Heart right ventricle (tissue), 16 donors: ENCODE measurements at regions not wholly inside any gene's neighbourhood (a gene's known extent, or its start where the extent isn't known, plus 50 kb on each side); places are given as distances from the start of the nearest gene placed in this dataset.
A peak's percentile ranks its signal among the peaks of the same experiment; 100 is the strongest.
"Not testable (repeated sequence)": the region's sequence is repeated elsewhere in the genome, so short reads cannot be mapped to it uniquely, and the experiment has no call there.

Source experiments
- ATAC-seq, 8 donors: fragments of 200-7000 bp; cut with Tn5 transposase; one replicate each; pipeline ENCODE4 v1.9.1; 2020; ENCODE audit warnings: mild to moderate bottlenecking in 8 of 8, moderate library complexity in 8 of 8, moderate number of reproducible peaks in 1 of 8
- DNase-seq, 2 donors: peaks; one replicate each; pipeline ENCODE4 v3.0.0-alpha.2; 2020
- H3K27ac ChIP-seq, 10 donors: fragments of 200-600 bp; sonication (generic) in 2 of 10; one replicate each; pipeline versions ENCODE4 v1.5.0 to v1.8.0; 2020 to 2022; ENCODE audit warnings: mild to moderate bottlenecking in 3 of 10
- H3K27me3 ChIP-seq, 7 donors: fragments of 200-600 bp; one replicate each; pipeline ENCODE4 v1.8.0; 2021 to 2022; ENCODE audit warnings: mild to moderate bottlenecking in 2 of 7
- H3K36me3 ChIP-seq, 9 donors: fragments of 200-600 bp; sonication (generic) in 1 of 9; one replicate each; pipeline versions ENCODE4 v1.5.0 to v1.8.0; 2020 to 2022; ENCODE audit warnings: mild to moderate bottlenecking in 2 of 9
- H3K4me1 ChIP-seq, 9 donors: fragments of 200-600 bp; sonication (generic) in 1 of 9; one replicate each; pipeline versions ENCODE4 v1.5.0 to v1.8.0; 2020 to 2022; ENCODE audit warnings: mild to moderate bottlenecking in 4 of 9
- H3K4me3 ChIP-seq, 10 donors: fragments of 200-600 bp; sonication (generic) in 2 of 10; one replicate each; pipeline versions ENCODE4 v1.5.0 to v1.8.0; 2020 to 2022; ENCODE audit warnings: mild to moderate bottlenecking in 7 of 10, moderate library complexity in 2 of 10
- H3K9me3 ChIP-seq, 11 donors: fragments of 200-600 bp in 10 of 11; sonication (generic) in 2 of 11; one replicate each; pipeline versions ENCODE4 v1.5.0 to v1.8.0; 2013 to 2022; ENCODE audit warnings: mild to moderate bottlenecking in 2 of 11, control low read depth in 1 of 11, moderate library complexity in 1 of 11
- WGBS, 2 donors: extraction: QIAGEN DNeasy Blood & Tissue Kit; methylation state at CpG; one replicate each; pipeline ENCODE4 v1.1.7; 2013; ENCODE audit warnings: inconsistent platforms in 1 of 2; 5-methylcytosine and 5-hydroxymethylcytosine counted together
- intact Hi-C, 10 donors: fragments of 100-400 bp; cut with DNase I; formaldehyde crosslinking; loops; one replicate each; pipeline versions ENCODE4 v1.11.1 to v1.14.2; 2022
- donor health status: Arrhythmogenic right ventricular cardiomyopathy.
- donor health status: ischemic (EF 13 %, LVEDD 7.1; RV severe dilation, severe dysfunction).
- donor health status: healthy with polysubstance abuse.
- donor health status: DM: no; HTN: yes; CAD: no.
- donor health status: DM: no; HTN: no; CAD: no.
- donor health status: ischemic (EF 25% LVEDD 6.9; RV normal size, moderate dysfunction).
- donor health status: ischemic (EF 25% LVEDD 5.7; RV mildly dilated, moderate dysfunction).
- donor health status: healthy.
- donor health status: DM: yes; HTN: yes; CAD: no.
- donor health status: Ischemic cardiomyopathy.
- donor health status: ischemic (EF 35%, LVEDD 5.7; RV mildly dilated, moderate dysfunction).
- donor health status: nonischemic (EF 11% LVEDD 7.7; RV severe dilation, severe dysfunction).
- donor health status: DM: yes; HTN: yes; CAD: no.
- donor health status: PGD.
- donor health status: ischemic (EF 29% LVEDD 5.4; RV normal size, mild dysfunction).
- donor health status: nonischemic (EF 23%, LVEDD 6.1; RV moderate dilation, normal function).

DNA sequence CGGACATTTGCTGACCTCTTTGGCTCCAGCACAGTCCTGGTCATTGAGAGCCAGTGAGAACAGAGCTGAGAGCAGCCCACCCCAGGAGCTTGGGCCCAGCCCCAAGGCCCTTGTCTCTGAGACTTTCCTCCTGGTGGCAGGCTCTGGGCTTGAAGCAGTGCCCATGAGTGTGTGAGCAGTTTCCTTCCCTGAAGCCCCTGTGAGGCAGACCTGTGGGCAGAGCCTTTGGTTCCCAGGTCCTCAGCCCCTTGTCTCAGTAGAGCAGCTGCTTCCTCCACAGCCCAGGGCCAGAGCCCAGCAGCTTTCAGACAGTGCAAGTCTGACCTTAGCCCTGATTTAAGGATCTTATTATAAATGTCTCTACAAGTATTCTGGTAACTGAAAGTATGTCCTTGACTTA lies 1185.0 kb downstream of the RPIA start:
- peak in 1 of 8 donors; percentile 30 for ATAC-seq
- H3K4me3 ChIP-seq, intact Hi-C loops, DNase-seq, H3K36me3 ChIP-seq, H3K9me3 ChIP-seq, H3K27me3 ChIP-seq, H3K4me1 ChIP-seq, H3K27ac ChIP-seq: not testable (repeated sequence)
- no CpG with 5 or more reads among the region's 1 CpG for WGBS, 2 donors

DNA sequence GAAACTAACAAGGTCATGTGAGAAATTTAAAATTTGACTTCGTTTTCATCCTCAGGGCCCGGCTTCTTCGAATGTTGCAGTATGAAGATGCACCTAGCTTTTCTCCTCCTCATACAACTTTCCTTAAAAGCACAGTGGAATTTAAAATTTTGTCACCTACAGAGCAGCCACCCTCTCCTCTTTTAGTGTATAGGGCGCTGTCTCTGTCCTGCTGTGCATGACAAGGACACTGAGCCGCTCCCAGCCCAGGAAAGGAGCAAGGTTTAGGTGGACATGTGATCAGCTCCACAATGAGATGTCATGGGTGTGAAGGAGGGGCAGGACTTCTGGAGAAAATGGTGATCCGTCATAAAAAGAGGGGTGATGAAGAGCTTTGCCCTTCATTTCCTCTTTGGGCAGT lies 1185.4 kb downstream of the RPIA start:
- H3K4me3 ChIP-seq, DNase-seq, H3K9me3 ChIP-seq, H3K27ac ChIP-seq, H3K4me1 ChIP-seq, intact Hi-C loops, H3K27me3 ChIP-seq, H3K36me3 ChIP-seq, ATAC-seq: not testable (repeated sequence)
- 55 to 67% methylated on average over 6 of the region's 6 CpGs for WGBS, 2 donors

DNA sequence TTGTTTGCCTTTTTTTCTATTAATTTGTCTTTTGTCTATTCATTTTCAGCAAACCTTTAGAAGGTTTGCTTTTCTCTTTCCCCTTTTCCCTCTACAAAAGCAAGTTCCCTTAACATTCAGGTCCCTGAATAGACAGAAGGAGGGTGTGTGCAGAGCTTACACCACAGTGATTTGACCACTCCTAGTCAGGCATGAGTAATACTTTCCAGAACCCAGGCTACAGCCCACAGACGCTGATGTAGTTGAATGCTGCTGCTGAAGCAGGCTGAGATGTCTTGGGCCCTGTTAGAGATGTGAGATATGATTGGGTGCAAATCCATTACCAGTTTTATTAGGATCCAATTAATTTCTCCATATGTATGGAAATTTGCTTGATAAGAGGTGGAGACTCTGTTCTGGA lies 1191.4 kb downstream of the RPIA start:
- ATAC-seq, intact Hi-C loops: not testable (repeated sequence)
- 32 to 36% methylated on average over 1 of the region's 1 CpG for WGBS, 2 donors

DNA sequence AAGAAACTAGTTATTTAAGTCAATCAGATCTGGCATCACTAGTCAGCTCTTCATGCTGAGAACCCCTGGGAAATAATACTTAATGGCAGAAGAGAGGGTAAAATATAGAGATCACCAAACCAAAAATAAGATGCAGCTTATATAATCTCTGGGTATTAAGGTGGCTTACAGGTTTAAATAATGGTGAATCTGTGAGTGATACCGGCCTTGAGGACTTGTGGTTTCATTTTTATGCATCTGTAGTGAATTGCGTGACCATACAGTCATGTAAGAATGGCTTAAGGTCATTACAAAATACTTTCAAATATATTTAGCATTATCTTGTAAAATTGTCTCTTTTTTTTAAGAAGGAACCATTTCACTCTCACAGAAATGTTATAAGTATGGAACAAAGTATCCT lies 1192.2 kb downstream of the RPIA start:
- ATAC-seq, H3K36me3 ChIP-seq: not testable (repeated sequence)
- WGBS, 2 donors, result 63 to 65% methylated on average over 1 to 2 of the region's 2 CpGs

More for the DNA sequence above, 1191.4 kb downstream of the RPIA start:
- H3K36me3 ChIP-seq, DNase-seq, H3K4me1 ChIP-seq, H3K27ac ChIP-seq, H3K27me3 ChIP-seq, H3K4me3 ChIP-seq, H3K9me3 ChIP-seq: not testable (repeated sequence)

DNA sequence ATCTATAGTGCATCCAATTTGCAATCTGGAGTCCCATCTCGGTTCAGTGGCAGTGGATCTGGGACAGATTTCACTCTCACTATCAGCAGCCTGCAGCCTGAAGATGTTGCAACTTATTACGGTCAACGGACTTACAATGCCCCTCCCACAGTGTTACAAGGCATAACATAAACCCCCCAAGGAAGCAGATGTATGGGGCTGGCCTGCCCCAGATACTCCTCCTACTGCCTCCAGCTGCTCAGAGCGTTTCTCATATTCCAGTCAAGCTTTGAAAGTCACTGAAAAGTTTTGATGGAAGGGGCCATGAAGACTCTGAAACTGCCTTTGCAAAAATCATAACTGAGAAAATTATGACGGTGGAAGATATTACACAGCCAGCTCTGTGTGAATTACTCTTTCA lies 1193.6 kb downstream of the RPIA start:
- H3K27me3 ChIP-seq, H3K9me3 ChIP-seq, DNase-seq, H3K4me3 ChIP-seq, H3K36me3 ChIP-seq, H3K4me1 ChIP-seq, H3K27ac ChIP-seq, intact Hi-C loops, ATAC-seq: not testable (repeated sequence)
- 36 to 38% methylated on average over 1 of the region's 5 CpGs for WGBS, 2 donors

More for the DNA sequence above, 1192.2 kb downstream of the RPIA start:
- H3K9me3 ChIP-seq, DNase-seq, intact Hi-C loops, H3K27me3 ChIP-seq, H3K4me1 ChIP-seq, H3K27ac ChIP-seq, H3K4me3 ChIP-seq: not testable (repeated sequence)

DNA sequence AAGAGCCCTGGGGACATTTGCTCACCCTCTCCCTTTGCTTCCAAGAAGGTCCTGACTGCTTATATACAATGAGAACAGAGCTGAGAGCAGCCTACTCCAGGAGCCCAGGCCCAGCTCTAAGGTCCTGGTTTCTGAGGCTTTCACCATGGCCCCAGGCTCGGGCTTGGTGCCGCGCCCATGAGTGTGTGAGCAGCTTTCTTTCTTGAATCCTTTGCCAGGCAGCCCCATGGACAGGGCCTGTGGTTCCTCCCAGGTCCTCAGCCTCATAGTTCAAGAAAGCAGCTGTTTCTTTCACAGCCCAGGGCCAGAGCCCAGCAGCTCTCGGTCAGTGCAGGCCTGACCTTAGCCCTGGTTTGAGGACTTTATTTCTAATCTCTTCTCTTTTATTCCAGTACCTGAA lies 1197.2 kb downstream of the RPIA start:
- H3K27ac ChIP-seq, ATAC-seq, H3K36me3 ChIP-seq, H3K4me1 ChIP-seq, DNase-seq, intact Hi-C loops, H3K4me3 ChIP-seq, H3K27me3 ChIP-seq, H3K9me3 ChIP-seq: not testable (repeated sequence)
- WGBS, 2 donors, result no CpG with 5 or more reads among the region's 4 CpGs

DNA sequence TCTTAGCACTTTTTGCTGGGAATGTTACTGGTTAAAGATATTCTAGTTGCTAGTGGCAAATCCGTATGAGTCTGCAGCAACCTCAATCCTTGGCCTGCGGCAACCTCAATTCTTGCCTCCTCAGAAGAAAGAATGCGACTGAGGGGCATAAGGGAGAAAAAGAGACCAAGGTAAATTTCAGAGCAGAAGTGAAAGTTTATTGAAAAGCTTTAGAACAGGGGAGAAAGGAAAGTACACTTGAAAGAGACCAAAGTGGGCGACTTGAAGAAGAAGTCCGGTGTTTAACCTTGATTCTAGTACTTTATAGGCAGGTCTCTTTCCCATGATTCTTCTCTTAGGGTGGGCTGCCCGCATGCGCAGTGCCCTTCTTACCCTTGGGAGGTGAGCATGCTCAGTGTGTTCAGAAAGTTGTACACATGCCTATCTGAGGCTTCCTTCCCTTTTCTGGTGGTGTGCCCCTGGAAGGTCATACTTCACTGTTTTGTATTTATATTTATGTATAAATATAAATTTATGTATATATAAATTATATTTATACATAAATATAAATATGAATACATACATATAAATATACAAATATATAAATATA lies 1198.8 kb downstream of the RPIA start:
- H3K36me3 ChIP-seq, H3K27ac ChIP-seq, H3K4me3 ChIP-seq, H3K9me3 ChIP-seq, ATAC-seq, H3K27me3 ChIP-seq, intact Hi-C loops, H3K4me1 ChIP-seq, DNase-seq: not testable (repeated sequence)
- WGBS, 2 donors, result no CpG with 5 or more reads among the region's 7 CpGs

DNA sequence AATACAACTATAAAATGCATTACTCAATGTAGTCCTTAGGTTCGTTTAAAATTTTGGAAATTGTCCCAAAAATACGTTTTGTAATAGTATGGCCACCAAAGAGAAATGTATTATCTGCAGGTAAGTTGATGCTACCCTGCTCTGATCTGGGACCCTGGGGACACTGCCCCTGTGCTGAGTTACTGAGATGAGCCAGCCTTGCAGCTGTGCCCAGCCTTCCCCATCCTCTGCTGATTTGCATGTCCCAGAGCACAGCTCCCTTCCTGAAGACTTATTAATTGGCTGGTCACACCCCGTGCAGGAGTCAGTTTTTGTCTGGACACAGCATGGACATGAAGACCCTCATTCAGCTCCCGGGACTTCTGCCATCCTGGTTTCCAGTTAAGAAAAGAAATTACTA lies 1203.5 kb downstream of the RPIA start:
- H3K9me3 ChIP-seq, ATAC-seq, H3K27ac ChIP-seq, DNase-seq, H3K27me3 ChIP-seq, intact Hi-C loops, H3K4me3 ChIP-seq, H3K36me3 ChIP-seq, H3K4me1 ChIP-seq: not testable (repeated sequence)
- WGBS, 2 donors, result no CpG with 5 or more reads among the region's 4 CpGs

DNA sequence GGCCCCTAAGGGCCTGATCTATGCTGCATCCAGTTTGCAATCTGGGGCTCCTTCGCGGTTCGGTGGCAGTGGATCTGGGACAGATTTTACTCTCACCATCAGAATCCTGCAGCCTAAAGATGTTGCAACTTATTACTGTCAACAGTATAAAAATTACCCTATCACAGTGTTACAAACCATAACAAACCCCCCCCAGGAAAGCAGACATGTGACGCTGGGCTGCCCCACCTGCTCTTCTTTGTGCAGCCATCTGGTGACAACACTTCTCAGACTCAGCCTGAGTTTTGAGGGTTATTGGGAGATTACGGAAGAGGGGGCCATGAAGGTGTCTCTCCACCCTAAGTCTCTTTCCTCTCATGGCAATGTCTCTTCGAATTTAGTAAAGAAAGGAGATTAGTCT lies 1204.2 kb downstream of the RPIA start:
- H3K36me3 ChIP-seq, DNase-seq, H3K27ac ChIP-seq, H3K4me3 ChIP-seq, H3K4me1 ChIP-seq, intact Hi-C loops, H3K9me3 ChIP-seq, H3K27me3 ChIP-seq, ATAC-seq: not testable (repeated sequence)
- WGBS, 2 donors, result no CpG with 5 or more reads among the region's 6 CpGs

DNA sequence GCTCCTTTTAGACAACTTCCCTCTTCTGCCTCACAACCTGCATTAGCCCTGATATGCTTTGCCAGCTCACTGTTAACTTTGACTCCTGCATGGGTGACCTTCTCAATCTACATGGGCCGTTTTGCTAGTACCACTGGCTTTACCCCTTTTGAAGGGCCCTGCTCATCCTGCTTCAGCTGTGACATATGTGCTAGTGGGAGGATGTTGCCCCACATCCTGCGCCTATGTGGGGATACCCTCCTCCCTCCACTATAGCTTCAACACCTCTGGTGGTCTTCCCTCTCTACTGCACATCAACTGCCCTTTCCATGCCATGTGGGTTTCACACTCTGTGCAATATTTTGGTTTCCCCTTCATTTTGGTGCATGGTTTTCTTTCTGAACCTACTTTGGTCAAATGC lies 1235.5 kb downstream of the RPIA start:
- WGBS, 2 donors, result 53 to 55% methylated on average over 2 of the region's 2 CpGs
- H3K27me3 ChIP-seq, H3K4me1 ChIP-seq, H3K27ac ChIP-seq, H3K9me3 ChIP-seq, H3K4me3 ChIP-seq, H3K36me3 ChIP-seq, ATAC-seq, DNase-seq, intact Hi-C loops: not testable (repeated sequence)

DNA sequence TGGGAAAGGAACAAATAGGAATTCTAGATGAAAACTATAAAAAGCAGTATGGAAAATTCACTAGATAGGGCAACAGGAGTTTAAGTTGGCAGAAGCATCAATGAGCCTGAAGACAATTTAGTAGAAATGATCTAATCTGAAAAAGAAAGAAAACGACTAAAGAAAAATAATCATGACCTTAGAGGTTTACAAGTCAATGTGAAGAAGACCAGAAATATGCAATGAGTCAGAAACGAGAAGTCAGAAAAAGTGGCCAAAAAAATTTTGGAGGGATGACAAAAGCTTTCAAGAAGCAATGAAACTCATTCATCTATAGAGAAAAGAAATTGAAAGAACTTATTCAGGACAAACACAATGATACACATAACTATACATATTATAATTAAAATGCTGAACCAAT lies 1244.0 kb downstream of the RPIA start:
- 37 to 44% methylated on average over 2 of the region's 2 CpGs for WGBS, 2 donors
- ATAC-seq, intact Hi-C loops: not testable (repeated sequence)

DNA sequence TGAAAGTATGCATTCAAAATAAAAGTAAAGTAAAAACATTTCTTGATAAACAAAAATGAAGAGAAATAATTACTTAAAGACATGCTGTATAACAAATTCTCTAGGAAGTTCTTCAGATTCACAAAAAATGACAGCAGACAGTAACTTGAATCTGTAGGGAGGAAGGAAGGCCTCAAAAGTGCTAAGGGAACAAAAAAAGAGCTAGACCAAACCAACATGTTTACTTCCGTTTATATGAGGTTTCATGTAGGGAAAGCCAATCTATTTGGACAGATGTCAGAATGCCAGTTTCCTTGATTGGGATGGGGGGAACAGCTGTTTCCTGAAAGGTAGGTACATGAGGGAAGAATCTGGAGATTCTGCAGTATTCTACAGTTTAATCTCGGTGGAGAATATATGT lies 1244.5 kb downstream of the RPIA start:
- intact Hi-C loops, H3K9me3 ChIP-seq, H3K36me3 ChIP-seq, H3K4me3 ChIP-seq, DNase-seq, ATAC-seq, H3K27me3 ChIP-seq, H3K4me1 ChIP-seq: not testable (repeated sequence)
- peak overlapping the region in 1 of 10 donors; percentile 3 for H3K27ac ChIP-seq
- 41 to 50% methylated on average over 2 of the region's 2 CpGs for WGBS, 2 donors

More for the DNA sequence above, 1244.0 kb downstream of the RPIA start:
- H3K4me3 ChIP-seq, DNase-seq, H3K4me1 ChIP-seq, H3K27me3 ChIP-seq, H3K36me3 ChIP-seq, H3K9me3 ChIP-seq, H3K27ac ChIP-seq: not testable (repeated sequence)
